Activated CD4-positive, alpha-beta T cell treated with anti-CD3 and anti-CD28 coated beads, Interleukin-2, Interleukin-6, amounts not matched to agents 100 ng/mL and 50 ng/mL, durations not matched to agents 16 hours and 8 hours (primary cell): ENCODE measurements at regions not wholly inside any gene's neighbourhood (a gene's known extent, or its start where the extent isn't known, plus 50 kb on each side); places are given as distances from the start of the nearest gene placed in this dataset.
A peak's percentile ranks its signal among the peaks of the same experiment; 100 is the strongest.

Source experiments
- DNase-seq: peaks from one replicate; pipeline ENCODE4 v3.0.0-alpha.2; 2020

DNA sequence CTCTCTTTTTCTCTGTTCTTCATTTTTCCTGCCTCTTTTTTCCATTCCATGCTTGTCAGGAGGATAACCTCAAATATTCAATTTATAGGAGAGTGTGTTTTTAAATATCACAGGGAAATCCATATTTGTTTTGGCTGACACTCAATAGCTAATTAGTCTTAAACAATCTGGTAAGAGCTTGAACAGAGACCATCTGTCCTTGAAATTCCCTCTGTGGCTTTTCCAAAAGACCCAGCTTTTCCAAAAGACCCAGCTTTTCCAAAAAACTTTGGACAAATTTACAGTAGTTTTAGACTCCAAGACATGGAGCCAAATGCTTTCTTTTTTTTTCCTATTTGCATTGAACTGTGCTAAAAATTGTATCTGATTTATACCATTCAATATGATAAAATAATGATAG is 127.4 kb upstream of the FAM83B start:
- DNase-seq = no peak

DNA sequence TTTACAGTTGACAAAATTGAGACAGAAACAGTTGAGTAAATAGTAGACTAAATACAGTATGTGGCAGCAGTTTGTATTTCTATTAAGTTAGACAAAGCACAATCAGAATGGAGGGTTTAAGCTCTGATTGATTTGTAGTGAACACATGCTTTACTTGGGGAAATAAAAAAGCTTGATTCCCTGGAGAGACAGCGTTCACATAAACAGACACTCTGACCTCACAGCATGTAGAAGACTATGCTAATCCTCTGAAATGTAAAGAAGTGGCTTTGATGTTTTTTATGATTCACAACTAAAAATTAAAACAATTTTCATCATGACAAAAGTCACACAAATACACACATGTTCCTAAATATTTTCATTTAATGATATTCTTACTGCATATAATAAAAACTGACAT is 126.9 kb upstream of the FAM83B start:
- no peak for DNase-seq

DNA sequence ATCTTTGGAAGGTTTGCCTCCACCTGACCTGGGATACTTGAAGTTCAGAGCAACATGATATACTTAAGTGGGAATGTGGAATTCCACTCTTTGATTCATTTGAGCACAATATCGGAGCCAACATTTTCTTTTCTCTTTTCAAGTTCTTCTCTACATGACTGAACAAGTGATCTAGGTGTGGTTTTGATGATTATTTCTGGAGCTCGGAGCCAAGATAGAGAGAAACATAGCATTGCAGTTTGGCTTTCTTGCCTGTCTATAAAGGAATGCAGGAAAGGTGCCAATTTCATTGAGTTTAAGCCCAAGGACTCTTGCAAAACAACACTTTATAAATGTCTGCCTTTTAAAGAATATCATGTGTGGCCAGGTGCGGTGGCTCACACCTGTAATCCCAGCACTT is 124.2 kb upstream of the FAM83B start:
- DNase-seq = no peak

DNA sequence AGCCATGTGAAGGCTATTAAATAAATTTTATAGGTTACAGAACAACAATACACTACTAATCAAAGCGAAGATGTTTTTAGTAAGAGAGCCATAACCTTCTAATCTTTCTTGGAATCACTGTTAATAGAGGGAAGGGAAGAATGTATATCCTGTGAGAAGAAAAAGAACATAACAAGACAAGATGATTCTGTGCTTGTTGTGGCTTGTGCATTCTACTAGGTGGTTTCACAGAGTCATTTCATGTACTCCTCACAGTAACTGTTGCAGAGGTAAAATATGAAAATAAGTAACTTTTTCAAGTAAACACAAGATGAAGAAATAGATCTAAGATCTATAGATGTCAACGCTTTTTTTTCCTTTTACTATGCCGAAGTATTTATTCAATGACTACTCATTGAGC is 116.9 kb upstream of the FAM83B start:
- DNase-seq = no peak

DNA sequence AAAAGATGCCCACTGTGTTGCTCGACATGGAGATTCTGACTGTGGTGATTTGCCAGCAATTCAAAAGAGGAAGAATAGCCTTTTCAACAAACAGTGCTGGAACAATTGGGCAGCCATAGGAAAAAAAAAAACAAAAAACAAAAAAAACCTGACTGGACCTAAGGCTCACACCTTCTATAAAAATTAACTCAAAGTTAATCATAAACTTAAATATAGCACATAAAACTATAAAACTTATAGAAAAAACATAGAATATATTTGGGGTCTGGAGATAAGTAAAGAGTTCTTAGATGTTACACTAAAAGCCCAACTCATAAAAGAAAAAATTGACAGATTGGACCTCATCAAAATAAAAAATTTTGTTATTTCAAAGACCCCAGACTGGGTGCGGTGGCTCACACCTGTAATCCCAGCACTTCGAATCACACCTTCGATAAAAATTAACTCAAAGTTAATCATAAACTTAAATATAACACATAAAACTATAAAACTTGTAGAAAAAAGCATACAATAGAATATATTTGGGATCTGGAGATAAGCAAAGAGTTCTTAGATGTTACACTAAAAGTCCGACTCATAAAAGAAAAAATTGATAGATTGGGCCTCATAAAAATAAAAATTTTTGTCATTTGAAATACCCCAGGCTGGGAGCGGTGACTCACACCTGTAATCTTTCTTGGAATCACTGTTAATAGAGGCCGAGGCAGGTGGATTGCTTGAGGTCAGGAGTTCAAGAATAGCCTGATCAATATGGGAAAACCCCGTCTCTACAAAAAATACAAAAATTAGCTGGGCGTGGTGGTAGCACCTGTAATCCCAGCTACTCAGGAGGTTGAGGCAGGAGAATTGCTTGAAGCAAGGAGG is 115.6 kb upstream of the FAM83B start:
- DNase-seq = no peak

DNA sequence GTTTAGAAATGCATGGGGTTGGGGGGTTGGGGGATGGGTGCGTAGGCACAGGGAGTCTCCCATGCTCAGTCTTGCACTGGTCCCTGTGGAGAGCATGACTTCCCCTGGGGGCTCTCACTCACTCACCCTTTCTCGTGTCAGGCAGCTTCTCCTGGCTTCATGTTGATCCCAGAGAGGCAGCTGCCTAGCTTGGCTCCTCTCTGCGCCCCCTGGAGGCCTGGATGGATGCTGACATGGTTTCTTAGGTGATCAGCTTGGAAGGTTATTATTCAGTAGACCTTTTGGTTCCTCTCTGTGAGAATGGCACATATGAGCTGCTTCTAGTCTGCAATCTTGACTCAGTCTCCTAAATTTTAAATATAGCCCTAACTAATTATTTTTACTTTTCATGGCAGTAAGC is 109.3 kb upstream of the FAM83B start:
- peak; percentile 19 for DNase-seq

DNA sequence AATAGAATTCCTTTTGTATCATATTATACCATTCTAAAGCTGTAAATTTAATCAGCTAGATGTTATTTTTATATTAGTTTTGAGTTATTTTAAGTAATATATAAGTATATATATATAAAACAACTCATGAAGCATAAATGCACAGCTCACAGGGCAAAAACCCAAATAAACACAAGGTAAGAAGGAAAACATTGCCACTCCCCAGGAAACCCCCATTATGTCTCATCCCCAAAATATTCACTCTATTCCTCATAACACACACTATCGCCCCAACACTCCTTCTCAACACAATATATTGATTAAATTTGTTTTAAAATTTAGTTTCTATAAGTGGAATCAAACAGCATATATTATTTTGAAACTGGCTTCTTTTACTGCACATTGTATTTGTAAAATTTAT is 98.6 kb upstream of the FAM83B start:
- no peak for DNase-seq

DNA sequence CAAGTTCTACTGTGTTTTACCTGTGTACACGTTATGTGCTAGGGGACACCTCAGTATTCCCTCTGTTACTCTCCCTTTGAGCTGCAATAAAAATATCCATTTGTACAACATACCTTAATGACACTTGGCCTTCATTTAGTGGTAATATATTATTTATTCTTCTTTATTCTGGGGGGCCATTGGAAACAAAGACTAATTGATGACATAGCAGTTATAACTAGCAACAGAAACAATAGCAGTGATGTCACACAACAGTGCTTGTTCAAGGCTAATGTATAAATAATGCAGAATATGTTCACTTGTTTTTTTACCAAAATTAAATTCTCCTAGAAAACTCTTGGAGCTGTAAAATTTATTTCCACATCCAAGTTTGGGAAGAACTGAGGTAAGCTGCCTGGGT is 92.2 kb upstream of the FAM83B start:
- DNase-seq = no peak

DNA sequence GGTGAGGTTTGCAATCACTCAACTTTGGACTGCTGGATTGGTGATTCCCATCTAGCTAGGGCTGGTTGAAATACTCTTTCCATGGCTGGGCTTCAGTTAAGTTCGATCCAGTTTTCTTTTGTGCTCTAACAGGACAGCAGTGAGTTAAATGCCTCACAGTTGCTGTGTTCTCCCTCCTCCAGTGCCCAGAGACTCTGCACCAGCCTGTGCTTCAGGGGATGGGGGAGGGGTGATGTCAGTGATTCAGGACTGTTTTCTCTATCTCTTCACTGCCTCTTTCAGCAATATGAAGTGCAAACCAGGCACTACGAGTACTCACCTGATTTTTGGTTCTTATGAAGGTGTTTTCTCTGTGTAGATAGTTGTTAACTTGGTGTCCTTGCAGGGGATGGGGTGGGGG is 88.2 kb upstream of the FAM83B start:
- DNase-seq = no peak

DNA sequence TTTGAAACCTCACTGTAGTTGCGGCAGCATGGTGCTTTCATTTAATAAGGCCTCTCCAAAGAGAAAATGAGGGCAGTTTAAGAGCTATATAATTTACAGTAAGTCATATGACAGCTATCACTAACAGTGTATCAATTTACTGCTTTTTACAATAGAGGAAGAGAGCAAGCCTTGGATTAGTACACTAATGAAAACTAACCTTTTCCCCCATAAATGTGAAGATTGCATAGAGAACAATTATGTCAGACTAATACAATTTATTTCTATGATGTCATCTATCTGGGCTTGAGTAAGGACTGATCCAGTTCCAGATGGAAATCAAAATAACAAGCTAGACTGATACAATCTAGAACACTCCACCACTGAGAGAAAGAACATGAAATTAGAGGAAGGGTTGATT is 78.1 kb upstream of the FAM83B start:
- no peak for DNase-seq

DNA sequence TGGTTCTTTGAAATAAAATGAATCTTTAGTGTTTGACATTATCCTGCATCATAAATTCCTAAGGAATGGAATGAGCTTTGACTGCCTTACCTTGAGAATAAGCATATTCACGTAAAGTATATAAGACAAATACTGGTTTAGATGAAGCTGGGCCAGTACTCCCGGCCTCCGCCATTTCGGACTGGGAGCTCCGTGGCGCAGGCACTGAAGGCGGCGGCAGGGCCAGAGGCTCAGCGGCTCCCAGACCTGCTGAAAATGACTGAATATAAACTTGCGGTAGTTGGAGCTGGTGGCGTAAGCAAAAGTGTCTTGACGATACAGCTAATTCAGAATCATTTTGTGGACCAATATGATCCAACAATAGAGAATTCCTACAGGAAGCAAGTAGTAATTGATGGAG is 76.2 kb upstream of the FAM83B start:
- no peak for DNase-seq

DNA sequence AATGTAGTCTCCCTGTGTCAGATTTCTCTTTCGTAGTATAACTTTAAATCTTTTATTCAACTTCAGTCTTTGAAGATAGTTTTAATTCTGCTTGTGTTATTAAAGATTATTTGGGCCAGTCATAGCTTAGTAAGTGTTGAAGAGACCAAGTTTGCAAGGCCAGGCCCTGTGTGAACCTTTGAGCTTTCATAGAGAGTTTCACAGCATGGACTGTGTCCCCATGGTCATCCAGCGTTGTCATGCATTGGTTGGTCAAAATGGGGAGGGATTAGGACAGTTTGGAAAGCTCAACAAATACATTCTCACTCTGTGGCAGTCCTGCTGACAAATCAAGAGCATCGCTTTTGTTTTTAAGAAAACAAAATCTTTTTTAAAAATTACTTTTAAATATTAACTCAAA is 74.6 kb upstream of the FAM83B start:
- DNase-seq = no peak

DNA sequence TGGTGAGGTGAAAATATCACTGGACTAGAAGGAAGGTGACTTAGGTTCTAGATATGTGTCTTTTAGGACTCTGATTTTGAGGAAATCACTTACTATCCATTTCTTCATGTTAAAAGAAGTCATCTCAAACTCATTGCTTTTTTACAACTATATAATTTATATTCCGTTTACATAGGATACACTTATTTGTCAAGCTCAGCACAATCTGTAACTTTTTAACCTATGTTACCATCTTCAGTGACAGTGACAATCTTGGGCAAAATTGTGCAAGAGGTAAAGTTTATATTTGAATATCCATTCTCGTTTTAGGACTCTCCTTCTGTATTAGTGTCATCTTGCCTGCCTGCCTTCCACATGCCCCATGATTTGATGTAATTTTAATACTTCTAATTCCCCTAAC is 74.0 kb upstream of the FAM83B start:
- no peak for DNase-seq

DNA sequence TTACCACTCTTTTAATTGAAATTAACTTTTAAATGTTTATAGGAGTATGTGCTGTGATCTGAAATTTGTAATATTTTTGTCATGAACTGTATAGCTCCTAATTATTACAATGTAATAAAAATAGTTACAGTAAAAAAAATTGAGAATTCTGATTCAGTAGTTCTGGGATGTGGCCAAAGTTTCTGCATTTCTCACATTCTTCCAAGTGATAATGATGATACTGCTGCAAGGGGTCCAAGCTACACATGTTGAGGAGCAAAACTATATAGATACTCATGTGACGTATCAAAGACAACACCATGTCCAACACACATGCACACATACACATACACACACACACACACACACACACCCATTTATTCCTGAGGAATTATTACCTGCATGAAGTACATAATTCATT is 71.0 kb upstream of the FAM83B start:
- DNase-seq = no peak

DNA sequence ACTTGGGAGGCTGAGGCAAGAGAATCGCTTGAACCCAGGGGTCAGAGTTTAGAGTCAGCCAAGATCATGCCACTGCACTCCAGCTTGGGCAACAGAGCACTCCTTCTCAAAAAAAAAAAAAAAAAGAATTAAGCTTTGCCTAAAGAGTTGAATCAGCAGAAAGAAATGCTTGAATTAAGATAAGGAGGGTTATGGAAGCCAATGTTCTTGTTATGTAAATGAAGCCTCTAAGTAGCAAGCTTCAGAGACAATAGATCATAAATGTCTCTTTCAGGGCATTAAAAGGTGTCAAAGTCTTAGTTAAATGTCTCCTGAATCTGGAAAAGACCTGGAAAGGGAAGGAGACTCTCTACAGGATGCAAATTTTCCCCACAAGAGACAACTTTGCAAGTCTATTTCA is 69.7 kb upstream of the FAM83B start:
- DNase-seq = no peak

DNA sequence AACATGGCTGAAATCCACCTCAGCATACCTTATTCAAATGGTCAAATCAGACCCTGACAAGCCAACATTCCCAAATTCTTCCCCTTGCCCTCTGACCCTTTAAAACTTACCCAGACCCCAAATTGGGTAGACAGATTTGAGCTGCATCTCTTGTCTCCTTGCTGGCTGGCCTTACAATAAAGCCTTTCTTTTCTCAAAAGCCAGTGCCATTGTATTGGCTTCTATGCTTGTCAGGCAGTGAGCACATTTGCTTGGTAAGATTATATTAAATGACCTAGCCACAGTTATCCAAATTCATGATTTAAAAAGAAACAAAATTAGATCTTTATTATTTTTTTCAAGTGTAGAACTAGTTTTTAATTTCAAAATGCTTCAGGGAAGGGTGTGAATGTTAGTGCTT is 67.8 kb upstream of the FAM83B start:
- no peak for DNase-seq

DNA sequence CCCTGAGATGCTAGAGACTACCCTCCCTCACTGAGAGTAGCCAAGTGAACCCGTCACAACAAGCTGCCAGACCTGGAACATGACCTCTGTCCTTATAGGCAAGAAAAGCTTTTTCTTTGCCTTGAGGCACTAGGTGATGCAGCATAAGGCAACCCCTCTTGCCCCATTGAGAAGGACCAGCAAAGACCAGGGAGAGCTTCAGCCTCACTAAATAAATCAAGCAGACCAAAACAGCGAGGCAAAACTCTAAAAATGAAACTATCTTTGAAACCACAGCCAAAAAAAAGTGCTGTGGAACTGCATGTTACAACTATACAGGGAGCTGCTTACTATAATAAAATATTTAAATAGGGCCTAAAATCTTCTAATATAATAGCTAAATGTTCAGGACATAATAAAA is 62.6 kb upstream of the FAM83B start:
- DNase-seq = no peak

DNA sequence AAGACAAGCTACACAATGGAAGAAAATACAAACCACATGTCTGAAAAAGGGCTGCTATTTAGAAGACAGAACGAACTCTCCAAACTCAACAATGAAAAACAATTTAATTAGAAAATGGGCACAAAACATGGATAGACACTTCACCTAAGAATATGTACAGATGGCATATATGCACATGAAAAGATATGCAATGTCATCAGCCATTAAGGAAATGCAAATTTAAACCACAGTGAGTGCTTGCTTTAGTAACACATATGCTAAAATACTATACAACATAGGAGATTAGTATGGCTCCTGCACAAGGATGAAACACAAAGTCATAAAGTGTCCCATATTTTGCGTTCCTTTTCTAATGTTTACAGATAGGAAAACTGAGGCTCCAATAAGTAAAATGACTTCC is 60.4 kb upstream of the FAM83B start:
- no peak for DNase-seq

DNA sequence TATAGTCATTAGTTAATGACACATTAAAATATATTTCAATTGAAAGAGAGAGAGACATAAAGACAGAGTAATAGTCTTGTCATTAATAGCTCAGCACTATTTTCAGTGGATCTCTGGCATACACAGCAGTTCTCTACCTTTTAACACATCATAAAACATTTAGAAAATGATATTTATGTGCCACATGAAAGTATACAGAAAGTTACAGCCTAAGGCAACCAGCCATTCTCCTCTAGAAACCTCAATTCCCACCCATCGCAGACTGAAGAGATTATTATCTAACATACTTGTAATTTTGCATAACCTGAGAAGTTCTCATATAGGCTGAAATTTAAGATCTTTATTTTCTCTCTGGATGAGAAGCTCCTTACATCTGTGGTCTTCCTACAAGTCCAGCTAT is 58.7 kb upstream of the FAM83B start:
- no peak for DNase-seq
